HCT116 (cell line): ENCODE measurements at regions not wholly inside any gene's neighbourhood (a gene's known extent, or its start where the extent isn't known, plus 50 kb on each side); places are given as distances from the start of the nearest gene placed in this dataset.

Source experiments
- CEBPB ChIP-seq: IDR thresholded peaks from 2 replicates; pipeline ENCODE4 v1.6.1; 2012; ENCODE audit warnings: low read depth
- CTCF ChIP-seq, 3 experiments: fragments of 200-600 bp in 1 of 3; sonication (generic) in 1 of 3; IDR thresholded peaks in 2 of 3; conservative IDR thresholded peaks in 1 of 3; 2 replicates each; pipeline ENCODE4 v1.5.1; 2012 to 2017; ENCODE audit warnings: low read depth in 2 of 3, low read length in 2 of 3, antibody characterized with exemption in 1 of 3, borderline replicate concordance in 1 of 3, control low read depth in 1 of 3, mild to moderate bottlenecking in 1 of 3, mixed read lengths in 1 of 3, mixed run types in 1 of 3, moderate library complexity in 1 of 3; ENCODE audit not compliant: insufficient read depth in 1 of 3
- EGR1 ChIP-seq: IDR thresholded peaks from 2 replicates; pipeline ENCODE4 v1.6.1; 2012; ENCODE audit warnings: low read depth
- POLR2A ChIP-seq: IDR thresholded peaks from 2 replicates; pipeline ENCODE4 v1.7.0; 2011; ENCODE audit warnings: borderline replicate concordance; ENCODE audit not compliant: insufficient read depth, insufficient read length; ENCODE audit errors: extremely low read depth
- POLR2AphosphoS5 ChIP-seq: IDR thresholded peaks from 2 replicates; pipeline ENCODE4 v1.6.1; 2011; ENCODE audit warnings: mild to moderate bottlenecking, low read depth, low read length, moderate library complexity
- SRF ChIP-seq: IDR thresholded peaks from 2 replicates; pipeline ENCODE4 v1.6.1; 2012; ENCODE audit warnings: low read depth

- TF ChIP-seq CEBPB (no peak), POLR2A (no peak), CTCF (IDR thresholded peaks at IDR 0.05 in 2 of 3, conservative IDR thresholded peaks at IDR 0.05 in 1 of 3; ENCODE audit: borderline replicate concordance in 1 of 3, insufficient read depth in 1 of 3, low read depth in 2 of 3, low read length in 2 of 3) (no peak), POLR2AphosphoS5 (no peak), SRF (no peak), EGR1 (no peak)
Measured at GRCh38 chr2:13034861-13035260, 318.1 kb downstream of the TRIB2 start.
